HG03558 (cell line): ENCODE measurements at regions not wholly inside any gene's neighbourhood (a gene's known extent, or its start where the extent isn't known, plus 50 kb on each side); places are given as distances from the start of the nearest gene placed in this dataset.

Experiments
- ATAC-seq: cut with Tn5 transposase; IDR thresholded peaks from one replicate; pipeline ENCODE4 v1.9.1; 2021; ENCODE audit warnings: moderate number of reproducible peaks; ENCODE audit not compliant: unreplicated experiment; ENCODE audit errors: extremely low read depth

- ATAC-seq, result no peak
Observed at GRCh38 chr4:182973941-182974340, 56.8 kb upstream of the DCTD start.

- no peak for ATAC-seq
Observed at GRCh38 chr4:182973511-182973911, 56.3 kb upstream of the DCTD start.

- ATAC-seq, result no peak
Observed at GRCh38 chr4:182971702-182972101, 54.5 kb upstream of the DCTD start.

- ATAC-seq, result no peak
Observed at GRCh38 chr4:182969651-182970279, 52.6 kb upstream of the DCTD start.

GRCh38 chr4:182968917-182969650 lies 51.9 kb upstream of the DCTD start:
- no peak for ATAC-seq

GRCh38 chr4:182967403-182967802 lies 50.2 kb upstream of the DCTD start:
- ATAC-seq, result no peak
